ENCODE measurements at regions not wholly inside any gene's neighbourhood (a gene's known extent, or its start where the extent isn't known, plus 50 kb on each side); places are given as distances from the start of the nearest gene placed in this dataset.
"Not testable (repeated sequence)": the region's sequence is repeated elsewhere in the genome, so short reads cannot be mapped to it uniquely, and the experiment has no call there.

DNA sequence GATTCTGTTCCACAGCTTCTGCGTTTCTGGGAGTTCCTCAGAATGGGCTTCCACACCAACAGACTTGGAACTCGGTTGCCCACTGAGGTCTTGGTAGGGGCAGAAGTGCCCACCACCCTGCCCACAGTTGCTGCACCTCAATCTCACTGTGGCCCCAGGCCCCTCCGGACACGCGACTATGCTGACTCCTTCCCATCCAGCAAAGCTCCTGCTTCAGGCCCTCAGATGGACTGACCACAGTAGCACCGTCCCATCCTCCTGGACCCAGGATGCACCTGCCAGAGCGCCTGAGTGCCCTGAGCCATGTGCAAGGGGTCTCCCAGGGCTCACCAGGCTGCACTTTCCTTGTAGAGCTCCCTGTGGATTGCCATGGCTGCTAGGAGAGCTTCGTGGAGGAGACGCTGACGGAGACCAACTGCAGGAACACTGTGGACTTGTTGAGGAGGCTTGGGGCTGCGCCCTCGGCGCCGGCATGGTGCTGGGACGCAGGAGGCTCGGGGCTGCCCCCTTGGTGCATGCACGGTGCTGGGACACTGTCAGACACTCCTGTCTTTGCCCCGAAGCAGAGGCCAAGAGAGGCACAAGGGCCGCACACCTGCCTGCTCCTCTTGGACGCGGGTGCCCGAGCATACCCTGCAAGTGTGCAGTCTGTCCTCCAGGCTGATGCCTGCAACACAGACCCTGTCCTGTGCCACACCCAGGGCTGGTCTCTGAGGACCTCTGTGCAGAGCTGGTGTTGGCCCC, 201.3 kb downstream of the LIPI start:
- H3K9me3 ChIP-seq (ENCODE audit: low read length); H3K4me2 ChIP-seq (ENCODE audit: low read depth, low read length); intact Hi-C loops (cut with micrococcal nuclease; ENCODE audit: unreplicated experiment); FAIRE-seq; H3K27ac ChIP-seq (ENCODE audit: extremely low read length, insufficient read depth, low read length); H3K79me2 ChIP-seq (ENCODE audit: insufficient read depth, low read length); H4K20me1 ChIP-seq (ENCODE audit: insufficient read depth, low read length); POLR2A ChIA-PET; H3K9ac ChIP-seq (ENCODE audit: insufficient read depth, low read depth, low read length); H3K4me1 ChIP-seq (ENCODE audit: insufficient read depth, low read length); DNase-seq (ENCODE audit: low spot score); H2AFZ ChIP-seq (ENCODE audit: low read length); H3K4me3 ChIP-seq (replicated peaks in 1 of 3; ENCODE audit: insufficient read depth in 1 of 3, low read depth in 2 of 3, low read length in 3 of 3); in situ Hi-C loops (cut with HindIII; ENCODE audit: extremely low pct_ligation_motif_present, low pct_unique_long_range_greater_than_20kb); H3K36me3 ChIP-seq (replicated peaks in 1 of 2; ENCODE audit: control insufficient read depth in 1 of 2, insufficient read depth in 2 of 2, low read length in 2 of 2); CTCF ChIA-PET (ENCODE audit: low intra/inter-chr PET ratio, low total read pairs); ATAC-seq; BruUV-seq (replicated peaks); H3K27me3 ChIP-seq (ENCODE audit: control insufficient read depth in 1 of 2, insufficient read depth in 2 of 2, low read length in 2 of 2): not testable (repeated sequence)
- 48% methylated on average over 5 of the region's 22 CpGs for WGBS (ENCODE audit: low lambda C conversion rate)

DNA sequence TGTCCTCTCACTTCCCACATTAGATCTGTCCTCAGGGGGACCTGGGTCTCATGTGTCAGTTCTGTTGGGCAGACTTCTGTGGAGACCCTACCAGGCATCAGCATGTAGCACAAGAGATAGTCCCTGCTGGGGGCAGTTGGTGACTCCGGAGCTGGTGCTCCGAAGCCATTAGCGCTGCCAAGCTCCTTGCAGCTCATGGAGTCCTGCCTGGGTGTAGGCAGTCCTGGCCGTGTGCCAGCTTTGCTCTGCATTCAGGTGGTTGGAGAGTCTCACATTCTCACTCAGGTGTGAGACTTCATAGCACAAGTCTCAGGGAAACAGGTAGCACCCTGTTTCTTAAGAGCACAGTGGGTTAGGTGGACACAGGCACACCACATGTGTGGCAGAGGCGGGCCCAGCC, 202.3 kb downstream of the LIPI start:
- H4K20me1 ChIP-seq (ENCODE audit: insufficient read depth, low read length); H3K4me3 ChIP-seq (replicated peaks in 1 of 3; ENCODE audit: insufficient read depth in 1 of 3, low read depth in 2 of 3, low read length in 3 of 3); H3K9me3 ChIP-seq (ENCODE audit: low read length); in situ Hi-C loops (cut with HindIII; ENCODE audit: extremely low pct_ligation_motif_present, low pct_unique_long_range_greater_than_20kb); ATAC-seq; H3K9ac ChIP-seq (ENCODE audit: insufficient read depth, low read depth, low read length); FAIRE-seq; H3K4me2 ChIP-seq (ENCODE audit: low read depth, low read length); H3K4me1 ChIP-seq (ENCODE audit: insufficient read depth, low read length); H2AFZ ChIP-seq (ENCODE audit: low read length); H3K27me3 ChIP-seq (ENCODE audit: control insufficient read depth in 1 of 2, insufficient read depth in 2 of 2, low read length in 2 of 2); H3K36me3 ChIP-seq (replicated peaks in 1 of 2; ENCODE audit: control insufficient read depth in 1 of 2, insufficient read depth in 2 of 2, low read length in 2 of 2); POLR2A ChIA-PET; H3K79me2 ChIP-seq (ENCODE audit: insufficient read depth, low read length); BruUV-seq (replicated peaks); CTCF ChIA-PET (ENCODE audit: low intra/inter-chr PET ratio, low total read pairs); DNase-seq (ENCODE audit: low spot score); H3K27ac ChIP-seq (ENCODE audit: extremely low read length, insufficient read depth, low read length); intact Hi-C loops (cut with micrococcal nuclease; ENCODE audit: unreplicated experiment): not testable (repeated sequence)
- no CpG with 5 or more reads among the region's 5 CpGs for WGBS (ENCODE audit: low lambda C conversion rate)

GRCh38 chr21:14008006-14008405, 202.7 kb downstream of the LIPI start:
- CTCF ChIA-PET (ENCODE audit: low intra/inter-chr PET ratio, low total read pairs); H3K4me3 ChIP-seq (replicated peaks in 1 of 3; ENCODE audit: insufficient read depth in 1 of 3, low read depth in 2 of 3, low read length in 3 of 3); intact Hi-C loops (cut with micrococcal nuclease; ENCODE audit: unreplicated experiment); H3K27me3 ChIP-seq (ENCODE audit: control insufficient read depth in 1 of 2, insufficient read depth in 2 of 2, low read length in 2 of 2); H3K36me3 ChIP-seq (replicated peaks in 1 of 2; ENCODE audit: control insufficient read depth in 1 of 2, insufficient read depth in 2 of 2, low read length in 2 of 2); ATAC-seq; FAIRE-seq; H3K27ac ChIP-seq (ENCODE audit: extremely low read length, insufficient read depth, low read length); H3K79me2 ChIP-seq (ENCODE audit: insufficient read depth, low read length); DNase-seq (ENCODE audit: low spot score); H4K20me1 ChIP-seq (ENCODE audit: insufficient read depth, low read length); BruUV-seq (replicated peaks); H3K9me3 ChIP-seq (ENCODE audit: low read length); H3K4me2 ChIP-seq (ENCODE audit: low read depth, low read length); H3K4me1 ChIP-seq (ENCODE audit: insufficient read depth, low read length); H3K9ac ChIP-seq (ENCODE audit: insufficient read depth, low read depth, low read length); in situ Hi-C loops (cut with HindIII; ENCODE audit: extremely low pct_ligation_motif_present, low pct_unique_long_range_greater_than_20kb); POLR2A ChIA-PET; H2AFZ ChIP-seq (ENCODE audit: low read length): not testable (repeated sequence)
- no CpG with 5 or more reads among the region's 17 CpGs for WGBS (ENCODE audit: low lambda C conversion rate)

DNA sequence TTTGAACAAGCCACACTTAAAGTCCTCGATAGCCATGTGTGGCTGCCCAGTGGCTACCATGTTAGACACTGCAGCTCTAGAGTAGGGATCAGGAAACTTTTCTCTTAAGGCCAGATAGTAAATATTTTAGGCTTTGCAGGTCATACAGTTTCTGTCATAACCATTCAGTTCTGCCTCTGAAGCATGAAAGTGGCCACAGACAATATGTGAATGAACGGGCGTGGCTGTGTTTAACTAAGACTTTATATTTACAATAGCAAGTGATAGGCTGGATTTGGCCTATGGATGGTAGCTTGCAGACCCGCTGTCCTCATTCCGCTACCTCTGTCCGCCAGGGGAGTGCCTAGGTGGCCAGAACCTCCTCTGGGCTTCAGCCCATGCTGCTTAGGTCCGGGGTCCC, 204.6 kb downstream of the LIPI start:
- in situ Hi-C loops (cut with HindIII; ENCODE audit: extremely low pct_ligation_motif_present, low pct_unique_long_range_greater_than_20kb); POLR2A ChIA-PET; H3K36me3 ChIP-seq (replicated peaks in 1 of 2; ENCODE audit: control insufficient read depth in 1 of 2, insufficient read depth in 2 of 2, low read length in 2 of 2); H3K9me3 ChIP-seq (ENCODE audit: low read length); H3K4me2 ChIP-seq (ENCODE audit: low read depth, low read length); H3K4me1 ChIP-seq (ENCODE audit: insufficient read depth, low read length); CTCF ChIA-PET (ENCODE audit: low intra/inter-chr PET ratio, low total read pairs); FAIRE-seq; H2AFZ ChIP-seq (ENCODE audit: low read length); DNase-seq (ENCODE audit: low spot score); ATAC-seq; H3K79me2 ChIP-seq (ENCODE audit: insufficient read depth, low read length); H3K27ac ChIP-seq (ENCODE audit: extremely low read length, insufficient read depth, low read length); BruUV-seq (replicated peaks); H3K4me3 ChIP-seq (replicated peaks in 1 of 3; ENCODE audit: insufficient read depth in 1 of 3, low read depth in 2 of 3, low read length in 3 of 3); intact Hi-C loops (cut with micrococcal nuclease; ENCODE audit: unreplicated experiment); H3K27me3 ChIP-seq (ENCODE audit: control insufficient read depth in 1 of 2, insufficient read depth in 2 of 2, low read length in 2 of 2); H3K9ac ChIP-seq (ENCODE audit: insufficient read depth, low read depth, low read length); H4K20me1 ChIP-seq (ENCODE audit: insufficient read depth, low read length): not testable (repeated sequence)
- 0% methylated on average over 6 of the region's 7 CpGs for WGBS (ENCODE audit: low lambda C conversion rate)
